ENCODE measurements at regions not wholly inside any gene's neighbourhood (a gene's known extent, or its start where the extent isn't known, plus 50 kb on each side); places are given as distances from the start of the nearest gene placed in this dataset.
A peak's percentile ranks its signal among the peaks of the same experiment; 100 is the strongest.
"Not testable (repeated sequence)": the region's sequence is repeated elsewhere in the genome, so short reads cannot be mapped to it uniquely, and the experiment has no call there.

DNA sequence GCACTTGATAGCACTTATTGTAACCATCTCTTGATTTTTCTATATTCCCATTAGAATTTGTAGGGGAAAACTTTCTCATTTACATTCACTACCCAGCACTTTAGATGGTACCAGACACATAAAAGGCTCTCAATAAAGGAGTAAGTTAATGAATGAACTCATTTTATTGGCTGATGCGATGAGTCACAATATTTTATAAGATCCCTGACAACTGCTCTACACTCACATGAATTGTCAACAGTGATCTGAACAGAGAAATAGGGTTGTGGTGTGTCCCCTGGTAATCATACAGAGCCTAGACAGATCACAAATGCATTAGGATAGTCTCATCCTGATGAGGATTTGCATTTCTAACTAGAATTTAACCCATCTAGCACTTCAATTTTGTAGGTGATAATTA is 567.6 kb upstream of the ARPP21 start:
- DNase-seq (ENCODE audit: low read depth), result no peak

GRCh38 chr3:35078780-35079179 is 560.5 kb upstream of the ARPP21 start:
- DNase-seq (ENCODE audit: low read depth), result no peak

GRCh38 chr3:35079403-35079802 is 559.9 kb upstream of the ARPP21 start:
- DNase-seq (ENCODE audit: low read depth), result no peak

DNA sequence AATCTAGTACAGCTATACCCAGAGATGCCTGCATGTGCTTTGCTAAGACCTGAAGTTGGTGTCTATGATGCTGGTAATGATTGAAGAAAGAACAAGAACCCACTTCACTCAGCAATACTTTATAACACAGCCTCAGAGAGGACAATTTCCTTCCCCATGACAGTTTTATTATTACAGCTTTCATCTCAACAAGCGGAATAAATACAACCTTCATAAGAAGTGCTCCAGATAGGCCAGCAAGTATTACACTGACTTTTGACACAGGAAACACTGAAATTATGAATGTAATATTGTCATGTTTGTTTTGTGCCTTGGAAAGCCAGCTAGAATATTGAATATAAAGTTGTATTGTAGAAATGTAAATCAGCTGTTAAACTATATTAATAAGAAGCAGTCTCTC is 557.4 kb upstream of the ARPP21 start:
- DNase-seq (ENCODE audit: low read depth), result no peak

GRCh38 chr3:35088943-35089342 is 550.4 kb upstream of the ARPP21 start:
- DNase-seq (ENCODE audit: low read depth), result no peak

GRCh38 chr3:35114686-35115085 is 524.6 kb upstream of the ARPP21 start:
- no peak for DNase-seq (ENCODE audit: low read depth)

GRCh38 chr3:35120026-35120425 is 519.3 kb upstream of the ARPP21 start:
- no peak for DNase-seq (ENCODE audit: low read depth)

DNA sequence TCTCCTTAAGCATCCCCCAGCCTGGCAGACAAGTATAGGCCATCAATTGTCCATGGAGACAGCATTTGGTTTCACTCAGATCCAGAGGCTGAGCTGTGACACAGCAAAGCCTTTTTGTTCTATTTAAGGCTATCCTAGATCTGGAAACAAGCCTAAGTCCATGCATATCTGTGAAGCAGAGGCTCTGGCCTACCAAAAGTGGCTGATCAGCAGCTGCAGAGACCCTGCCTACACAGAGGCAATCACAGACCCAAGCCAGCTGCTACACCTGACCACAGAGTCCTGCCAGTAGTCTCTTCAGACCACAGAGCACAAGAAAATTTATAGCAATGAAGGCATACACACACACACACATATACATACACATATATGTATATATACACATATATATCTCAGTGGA is 501.7 kb upstream of the ARPP21 start:
- no peak for DNase-seq (ENCODE audit: low read depth)

GRCh38 chr3:35141406-35141805 is 497.9 kb upstream of the ARPP21 start:
- no peak for DNase-seq (ENCODE audit: low read depth)

- DNase-seq (ENCODE audit: low read depth), result no peak
Measured at GRCh38 chr3:35144011-35144410, 495.3 kb upstream of the ARPP21 start.

DNA sequence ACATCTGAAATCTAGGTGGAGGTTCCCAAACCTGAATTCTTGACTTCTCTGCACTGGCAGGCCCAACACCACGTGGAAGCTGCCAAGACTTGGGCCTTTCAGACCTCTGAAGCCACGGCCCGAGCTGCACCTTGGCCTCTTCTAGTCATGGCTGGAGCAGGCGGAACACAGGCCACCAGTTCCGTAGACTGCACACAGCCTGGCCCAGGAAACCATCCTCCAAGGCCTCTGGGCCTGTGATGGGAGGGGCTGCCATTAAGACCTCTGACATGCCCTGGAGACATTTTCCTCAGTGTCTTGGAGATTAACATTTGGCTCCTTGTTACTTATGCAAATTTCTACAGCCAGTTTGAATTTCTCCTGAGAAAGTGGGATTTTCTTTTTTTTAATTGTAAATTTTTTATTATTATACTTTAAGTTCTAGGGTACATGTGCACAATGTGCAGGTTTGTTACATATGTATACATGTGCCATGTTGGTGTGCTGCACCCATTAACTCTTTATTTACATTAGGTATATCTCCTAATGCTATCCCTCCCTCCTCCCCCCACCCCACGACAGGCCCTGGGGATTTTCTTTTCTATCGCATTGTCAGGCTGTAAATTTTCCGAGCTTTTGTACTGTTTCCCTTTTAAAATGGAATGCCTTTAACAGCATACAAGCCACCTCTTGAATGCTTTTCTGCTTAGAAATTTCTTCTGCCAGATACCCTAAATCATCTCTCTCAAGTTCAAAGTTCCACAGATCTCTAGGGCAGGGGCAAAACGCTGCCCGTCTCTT is 492.9 kb upstream of the ARPP21 start:
- not testable (repeated sequence) for DNase-seq (ENCODE audit: low read depth)

- peak; percentile 88 for DNase-seq (ENCODE audit: low read depth)
Measured at GRCh38 chr3:35183927-35184675, 455.2 kb upstream of the ARPP21 start.

DNA sequence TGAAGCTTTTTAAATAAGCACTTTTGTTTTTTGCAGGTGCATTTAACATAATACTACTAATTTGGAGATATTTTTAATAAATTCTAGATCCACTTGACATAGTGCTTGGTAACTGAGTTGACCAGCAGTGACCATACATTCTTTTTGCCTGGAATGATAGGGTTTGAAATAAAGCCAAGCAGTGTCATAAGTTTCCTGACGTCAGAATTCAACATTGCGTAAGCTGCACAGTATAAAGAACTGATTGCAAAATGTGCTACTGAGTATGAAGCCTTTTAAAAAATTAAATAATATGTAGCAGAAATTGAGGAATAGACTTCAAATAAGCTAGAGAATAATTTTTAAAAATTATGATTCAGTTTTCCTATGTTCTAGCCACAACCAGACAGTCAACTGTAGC is 454.6 kb upstream of the ARPP21 start:
- peak; percentile 53 for DNase-seq (ENCODE audit: low read depth)

DNA sequence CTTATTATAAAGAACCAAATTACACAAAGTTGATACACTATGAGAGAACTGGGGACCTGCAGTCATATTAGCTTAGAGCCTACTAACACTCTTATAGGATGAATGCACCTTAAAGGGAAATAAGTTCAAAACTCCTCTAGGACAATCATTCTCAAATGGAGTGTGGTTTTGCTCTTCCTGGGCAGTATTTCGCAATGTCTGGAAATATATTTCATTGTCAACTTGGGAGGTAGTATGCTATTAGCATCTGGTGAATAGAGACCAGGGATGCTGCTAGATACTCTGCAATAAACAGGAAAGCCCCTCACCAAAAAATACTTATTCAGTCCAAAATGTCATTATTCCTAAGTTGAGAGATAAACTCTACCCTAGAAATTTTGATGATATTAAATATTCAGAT is 451.4 kb upstream of the ARPP21 start:
- no peak for DNase-seq (ENCODE audit: low read depth)

DNA sequence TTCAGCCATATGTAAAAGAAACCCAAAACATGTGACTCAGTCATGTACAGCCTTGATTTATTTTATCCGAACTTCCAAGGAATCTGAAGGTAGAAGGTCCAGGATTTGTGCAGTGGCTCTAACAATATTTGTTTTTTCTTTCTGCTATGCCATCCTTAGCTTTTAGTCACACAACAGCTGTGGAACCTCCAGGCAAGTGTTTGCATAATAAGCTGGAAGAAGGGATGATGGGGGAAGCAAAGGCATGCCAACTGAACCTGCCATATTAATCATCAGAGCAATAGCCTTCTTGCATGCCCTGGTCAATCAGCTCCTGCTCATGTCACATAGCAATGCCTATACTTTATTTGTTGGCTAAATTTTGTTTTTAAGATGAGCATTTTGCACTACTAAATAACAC is 444.7 kb upstream of the ARPP21 start:
- DNase-seq (ENCODE audit: low read depth), result peak; percentile 15

DNA sequence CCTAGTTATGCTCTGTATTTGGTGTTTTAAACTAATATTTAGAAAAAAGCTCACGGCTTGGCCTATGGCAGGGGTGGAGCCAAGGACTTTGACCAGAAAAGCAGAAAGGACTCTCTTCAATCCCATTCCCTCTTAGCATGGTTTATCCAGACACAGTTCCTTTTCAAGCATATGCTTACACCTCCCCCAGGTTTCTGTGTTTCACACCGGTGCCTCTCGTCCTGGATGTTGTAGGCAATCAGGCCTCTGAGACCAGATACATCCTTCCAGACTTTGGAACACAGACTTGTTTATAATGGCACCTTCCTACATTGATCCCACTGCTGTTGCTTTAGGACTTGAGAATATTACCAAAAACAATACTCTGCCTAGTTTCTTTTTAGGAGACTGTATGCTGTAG is 440.5 kb upstream of the ARPP21 start:
- no peak for DNase-seq (ENCODE audit: low read depth)

DNA sequence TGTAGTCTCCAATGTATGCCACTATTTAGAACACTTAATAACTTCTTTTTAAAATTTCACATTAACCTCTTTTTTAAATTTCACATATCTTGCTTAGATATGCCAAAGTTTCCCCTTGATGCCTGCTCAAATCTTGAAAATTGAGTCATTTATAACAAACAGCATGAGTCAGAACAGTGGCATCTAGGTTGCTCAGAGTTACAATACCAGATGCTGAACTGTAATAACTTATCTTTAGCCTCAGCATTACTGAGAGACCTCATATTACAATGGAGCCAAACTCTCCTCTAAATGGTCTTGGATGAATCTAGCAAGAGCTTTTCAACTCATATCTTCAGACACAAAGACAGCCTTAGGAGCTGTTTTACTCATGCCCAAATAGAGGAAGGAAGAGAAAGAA is 439.3 kb upstream of the ARPP21 start:
- peak; percentile 85 for DNase-seq (ENCODE audit: low read depth)

DNA sequence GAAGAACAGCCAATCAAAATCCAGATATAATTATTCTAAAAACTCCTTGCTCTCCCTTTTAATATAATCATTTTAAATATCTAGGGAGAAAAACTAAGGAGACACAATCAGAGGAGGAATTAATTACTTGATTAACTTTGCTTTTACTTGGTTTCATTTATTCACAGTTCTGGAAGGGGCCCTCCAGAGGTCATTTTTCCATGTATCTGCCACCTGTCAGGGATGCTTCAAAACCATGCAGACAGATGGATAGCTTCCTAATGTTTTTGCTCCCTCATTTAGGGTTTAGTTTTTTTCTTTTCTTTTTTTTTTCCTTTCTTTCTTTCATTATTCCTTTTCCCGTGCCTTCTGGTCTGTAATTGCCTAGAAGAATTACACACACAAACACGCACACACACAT is 438.1 kb upstream of the ARPP21 start:
- DNase-seq (ENCODE audit: low read depth), result no peak

GRCh38 chr3:35215525-35216500 is 423.5 kb upstream of the ARPP21 start:
- no peak for DNase-seq (ENCODE audit: low read depth)

DNA sequence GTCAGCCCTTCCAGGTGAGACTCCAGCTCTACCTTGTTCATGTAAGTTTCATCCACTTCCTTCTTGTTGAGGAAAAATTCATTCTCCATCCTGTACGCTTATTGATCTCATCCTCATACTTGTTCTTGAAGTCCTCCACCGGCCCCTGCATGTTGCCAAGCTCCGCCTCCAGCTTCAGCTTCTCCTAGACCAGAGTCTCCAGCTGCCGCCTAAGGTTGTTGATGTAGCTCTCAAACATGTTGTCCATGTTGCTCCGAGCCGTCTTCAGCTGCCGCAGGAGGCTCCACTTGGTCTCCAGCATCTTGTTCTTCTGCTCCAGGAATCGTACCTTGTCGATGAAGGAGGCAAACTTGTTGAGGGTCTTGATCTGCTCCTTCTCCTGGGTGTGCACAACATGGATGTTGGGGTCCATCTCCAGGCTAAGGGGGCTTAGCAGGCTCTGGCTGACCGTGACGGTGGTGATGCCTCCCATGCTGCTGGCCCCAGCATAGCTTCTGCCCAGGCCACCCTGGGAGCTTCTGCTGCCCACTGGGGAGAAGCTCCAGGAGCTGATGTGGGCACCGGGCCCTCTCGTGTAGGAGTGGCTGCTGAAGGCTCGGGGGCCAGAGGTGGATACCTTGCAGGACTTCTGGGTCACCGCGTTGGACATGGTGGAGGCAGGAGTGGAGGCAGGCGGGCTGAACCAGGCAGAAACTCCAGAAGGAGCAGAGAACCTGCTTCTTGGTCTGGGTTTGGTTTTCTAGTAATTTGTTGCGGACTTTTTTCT is 422.6 kb upstream of the ARPP21 start:
- no peak for DNase-seq (ENCODE audit: low read depth)

Data from HT1080 (cell line).